ENCODE measurements at regions not wholly inside any gene's neighbourhood (a gene's known extent, or its start where the extent isn't known, plus 50 kb on each side); places are given as distances from the start of the nearest gene placed in this dataset.

GRCh38 chr11:91825777-91826176 is 398.8 kb upstream of the FAT3 start:
- H3K9me2 ChIP-seq (replicated peaks; ENCODE audit: low read length): no peaks in the 10 kb centered on the region
- POLR2A ChIA-PET (ENCODE audit: unreplicated experiment): no interaction called here
- no peaks in the 10 kb centered on the region for H3K4me1 ChIP-seq (ENCODE audit: insufficient read depth, low read length)
- CTCF ChIA-PET: no interaction called here
- no peak overlapping the region for H3K4me2 ChIP-seq (ENCODE audit: low read length)
- TF ChIP-seq CTCF (conservative IDR thresholded peaks at IDR 0.05; ENCODE audit: low read depth, low read length) (no peak), EZH2 (IDR thresholded peaks at IDR 0.05; ENCODE audit: low read length, unreplicated experiment) (no peak)
- no peaks in the 10 kb centered on the region for H4K20me1 ChIP-seq (ENCODE audit: low read length)
- no peak for ATAC-seq
- no peak overlapping the region for H2AFZ ChIP-seq (ENCODE audit: low read length)
- H3K27me3 ChIP-seq (ENCODE audit: low read length): no peaks in the 10 kb centered on the region
- DNase-seq: no peak
- BruUV-seq (replicated peaks): no TSS peak
- intact Hi-C loops (cut with micrococcal nuclease): no loop called here
- no peak overlapping the region for H3K4me3 ChIP-seq (ENCODE audit: low read length)
- H3K9ac ChIP-seq (ENCODE audit: low read length): no peak overlapping the region
- peaks cover 17% of the 10 kb centered on the region; the same call in 1 of the 2 replicates for H3K9me3 ChIP-seq (ENCODE audit: low read length)
- no peaks in the 10 kb centered on the region for H3F3A ChIP-seq (ENCODE audit: low read length, unreplicated experiment)
- H3K27ac ChIP-seq (ENCODE audit: low read length): no peak overlapping the region
- no peaks in the 10 kb centered on the region for H3K36me3 ChIP-seq (ENCODE audit: low read depth, low read length)
- no peaks in the 10 kb centered on the region for H3K79me2 ChIP-seq (ENCODE audit: low read length)

- Histone ChIP-seq H3K27ac (ENCODE audit: low read length) (no peak overlapping the region), H3F3A (ENCODE audit: low read length, unreplicated experiment) (no peaks in the 10 kb centered on the region), H4K20me1 (ENCODE audit: low read length) (no peaks in the 10 kb centered on the region), H3K79me2 (ENCODE audit: low read length) (no peaks in the 10 kb centered on the region), H3K4me2 (ENCODE audit: low read length) (no peak overlapping the region), H3K9me3 (ENCODE audit: low read length) (peaks cover 12% of the 10 kb centered on the region; the same call in 1 of the 2 replicates), H2AFZ (ENCODE audit: low read length) (no peak overlapping the region), H3K9ac (ENCODE audit: low read length) (no peak overlapping the region), H3K4me3 (ENCODE audit: low read length) (no peak overlapping the region), H3K27me3 (ENCODE audit: low read length) (no peaks in the 10 kb centered on the region), H3K4me1 (ENCODE audit: insufficient read depth, low read length) (no peaks in the 10 kb centered on the region), H3K36me3 (ENCODE audit: low read depth, low read length) (no peaks in the 10 kb centered on the region), H3K9me2 (replicated peaks; ENCODE audit: low read length) (no peaks in the 10 kb centered on the region)
- POLR2A ChIA-PET (ENCODE audit: unreplicated experiment): no interaction called here
- ATAC-seq (no peak), DNase-seq (no peak)
- BruUV-seq (replicated peaks): no TSS peak
- TF ChIP-seq CTCF (conservative IDR thresholded peaks at IDR 0.05; ENCODE audit: low read depth, low read length): no peak
- TF ChIP-seq EZH2phosphoT487 (IDR thresholded peaks at IDR 0.05; ENCODE audit: borderline replicate concordance, low read length): no peak
- TF ChIP-seq EZH2 (IDR thresholded peaks at IDR 0.05; ENCODE audit: low read length, unreplicated experiment): no peak
- CTCF ChIA-PET: no interaction called here
- intact Hi-C loops (cut with micrococcal nuclease): no loop called here
Observed at GRCh38 chr11:91823252-91823830, 401.3 kb upstream of the FAT3 start.

DNA sequence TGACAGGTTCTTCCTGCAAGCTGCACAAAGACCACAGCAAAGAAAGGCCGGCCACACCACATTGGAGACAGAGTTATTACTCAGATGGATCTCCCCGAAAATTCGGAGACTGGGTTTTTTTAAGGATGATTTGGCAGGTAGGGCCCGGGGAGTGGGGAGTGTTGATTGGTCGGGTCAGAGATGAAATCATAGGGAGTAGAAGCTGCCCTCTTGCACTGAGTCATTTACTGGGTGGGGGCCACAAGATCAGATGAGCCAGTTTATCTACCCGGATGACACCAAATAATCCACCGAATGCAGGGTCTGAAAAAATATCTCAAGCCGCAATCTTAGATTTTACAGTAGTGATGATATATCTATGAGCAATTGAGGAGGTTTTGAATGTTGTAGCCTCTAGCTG is 401.8 kb upstream of the FAT3 start:
- Histone ChIP-seq H3F3A (ENCODE audit: low read length, unreplicated experiment) (no peaks in the 10 kb centered on the region), H3K9ac (ENCODE audit: low read length) (no peak overlapping the region), H3K4me3 (ENCODE audit: low read length) (no peak overlapping the region), H3K27ac (ENCODE audit: low read length) (no peak overlapping the region), H2AFZ (ENCODE audit: low read length) (no peak overlapping the region), H3K9me2 (replicated peaks; ENCODE audit: low read length) (no peaks in the 10 kb centered on the region), H3K79me2 (ENCODE audit: low read length) (no peaks in the 10 kb centered on the region), H3K9me3 (ENCODE audit: low read length) (peaks cover 7% of the 10 kb centered on the region; the same call in 1 of the 2 replicates), H4K20me1 (ENCODE audit: low read length) (no peaks in the 10 kb centered on the region), H3K36me3 (ENCODE audit: low read depth, low read length) (no peaks in the 10 kb centered on the region), H3K4me2 (ENCODE audit: low read length) (no peak overlapping the region), H3K27me3 (ENCODE audit: low read length) (no peaks in the 10 kb centered on the region), H3K4me1 (ENCODE audit: insufficient read depth, low read length) (no peaks in the 10 kb centered on the region)
- BruUV-seq (replicated peaks): no TSS peak
- intact Hi-C loops (cut with micrococcal nuclease): no loop called here
- ChIA-PET POLR2A (ENCODE audit: unreplicated experiment) (no interaction called here), CTCF (no interaction called here)
- TF ChIP-seq EZH2 (IDR thresholded peaks at IDR 0.05; ENCODE audit: low read length, unreplicated experiment): no peak
- TF ChIP-seq CTCF (conservative IDR thresholded peaks at IDR 0.05; ENCODE audit: low read depth, low read length): no peak
- no peak for TF ChIP-seq EZH2phosphoT487 (IDR thresholded peaks at IDR 0.05; ENCODE audit: borderline replicate concordance, low read length)
- DNase-seq: peak; percentile 23
- ATAC-seq: no peak
